IMR-90 (cell line): ENCODE measurements at regions not wholly inside any gene's neighbourhood (a gene's known extent, or its start where the extent isn't known, plus 50 kb on each side); places are given as distances from the start of the nearest gene placed in this dataset.

Experiments used
- ATAC-seq: fragments of 200-7000 bp; cut with Tn5 transposase; 2 replicates; pipeline ENCODE4 v1.9.1; 2020; ENCODE audit warnings: low read depth, mild to moderate bottlenecking, moderate library complexity
- BruUV-seq: library from RNA; stranded (reverse); fragments of 400-500 nt; replicated peaks from 2 replicates; lab custom pipeline; 2021; lab: Mats Ljungman, UMichigan
- CTCF ChIA-PET: fragments of 300-600 bp; formaldehyde crosslinking; extraction: SDS; loops from one replicate; lab custom pipeline; 2021; ENCODE audit warnings: antibody characterized with exemption; lab: Yijun Ruan, JAX
- POLR2A ChIA-PET: fragments of 300-600 bp; sonication (Branson Sonifier 250); formaldehyde crosslinking; loops from one replicate; lab custom pipeline; 2022; ENCODE audit warnings: antibody characterized with exemption; ENCODE audit not compliant: unreplicated experiment; lab: Charles Lee
- DNase-seq: peaks from one replicate; pipeline ENCODE4 v3.0.0; 2013
- H2AFZ ChIP-seq: replicated peaks from 2 replicates; pipeline ENCODE3; 2013; ENCODE audit warnings: low read length, mild to moderate bottlenecking; ENCODE audit not compliant: poor library complexity
- H2AK5ac ChIP-seq: 2 replicates; pipeline ENCODE4 v1.6.1; 2013; ENCODE audit warnings: low read depth, low read length, inconsistent platforms
- H2AK9ac ChIP-seq: replicated peaks from 2 replicates; pipeline ENCODE3; 2013; ENCODE audit warnings: mild to moderate bottlenecking, low read depth, low read length, moderate library complexity; ENCODE audit not compliant: poor library complexity
- H2BK120ac ChIP-seq: 2 replicates; pipeline ENCODE4 v1.6.1; 2013; ENCODE audit warnings: low read depth, low read length, inconsistent platforms
- H2BK15ac ChIP-seq: 3 replicates; pipeline ENCODE4 v1.6.1; 2013; ENCODE audit warnings: low read depth, low read length, inconsistent platforms
- H2BK20ac ChIP-seq: 2 replicates; pipeline ENCODE4 v1.6.1; 2013; ENCODE audit warnings: low read depth, mild to moderate bottlenecking, inconsistent platforms, low read length, moderate library complexity
- H2BK5ac ChIP-seq: 2 replicates; pipeline ENCODE4 v1.6.1; 2013; ENCODE audit warnings: mild to moderate bottlenecking, low read depth, low read length, inconsistent platforms; ENCODE audit not compliant: poor library complexity, severe bottlenecking
- H3K14ac ChIP-seq: replicated peaks from 2 replicates; pipeline ENCODE4 v1.6.1; 2013; ENCODE audit warnings: low read depth, low read length, inconsistent platforms
- H3K18ac ChIP-seq: 2 replicates; pipeline ENCODE4 v1.6.1; 2013; ENCODE audit warnings: low read depth, low read length, control low read depth
- H3K23ac ChIP-seq: 2 replicates; pipeline ENCODE4 v1.6.1; 2013; ENCODE audit warnings: low read depth, low read length, inconsistent platforms
- H3K27ac ChIP-seq: 2 replicates; pipeline ENCODE4 v1.5.1; 2013; ENCODE audit warnings: mild to moderate bottlenecking, control low read depth, low read length; ENCODE audit not compliant: insufficient read depth
- H3K27me3 ChIP-seq: 2 replicates; pipeline ENCODE4 v1.6.1; 2013; ENCODE audit warnings: low read length; ENCODE audit not compliant: control insufficient read depth, insufficient read depth
- H3K36me3 ChIP-seq: 2 replicates; pipeline ENCODE4 v1.6.1; 2013; ENCODE audit warnings: low read length, mixed read lengths; ENCODE audit not compliant: control insufficient read depth, insufficient read depth
- H3K4ac ChIP-seq: 2 replicates; pipeline ENCODE4 v1.6.1; 2013; ENCODE audit warnings: low read depth, low read length, inconsistent platforms
- H3K4me1 ChIP-seq: 2 replicates; pipeline ENCODE4 v1.6.1; 2013; ENCODE audit warnings: low read length, mixed read lengths; ENCODE audit not compliant: control insufficient read depth, insufficient read depth
- H3K4me2 ChIP-seq: 2 replicates; pipeline ENCODE4 v1.6.1; 2013; ENCODE audit warnings: low read depth, mild to moderate bottlenecking, control low read depth, low read length, moderate library complexity
- H3K4me3 ChIP-seq: 2 replicates; pipeline ENCODE4 v1.5.1; 2013; ENCODE audit warnings: low read depth, mild to moderate bottlenecking, control low read depth, low read length, moderate library complexity; ENCODE audit not compliant: insufficient read depth
- H3K56ac ChIP-seq: 2 replicates; pipeline ENCODE4 v1.6.1; 2013; ENCODE audit warnings: low read length, inconsistent platforms; ENCODE audit not compliant: insufficient read depth; ENCODE audit errors: extremely low read depth
- H3K79me1 ChIP-seq, 2 experiments: 2 replicates each; pipeline ENCODE4 v1.6.1; 2013; ENCODE audit warnings: low read length in 2 of 2, inconsistent platforms in 1 of 2, low read depth in 1 of 2
- H3K9ac ChIP-seq: 2 replicates; pipeline ENCODE4 v1.6.1; 2013; ENCODE audit warnings: low read depth, low read length, control low read depth
- H3K9me1 ChIP-seq: 2 replicates; pipeline ENCODE4 v1.6.1; 2013; ENCODE audit warnings: low read length, inconsistent platforms; ENCODE audit not compliant: insufficient read depth
- H3K9me3 ChIP-seq: 2 replicates; pipeline ENCODE4 v1.6.1; 2013; ENCODE audit warnings: low read length; ENCODE audit not compliant: control insufficient read depth, insufficient read depth
- H4K20me1 ChIP-seq: 2 replicates; pipeline ENCODE4 v1.6.1; 2013; ENCODE audit warnings: low read length, inconsistent platforms; ENCODE audit not compliant: insufficient read depth
- H4K5ac ChIP-seq: 2 replicates; pipeline ENCODE4 v1.6.1; 2013; ENCODE audit warnings: mild to moderate bottlenecking, low read depth, low read length, control low read depth
- H4K8ac ChIP-seq, 2 experiments: 2 replicates each; pipeline ENCODE4 v1.6.1; 2013; ENCODE audit warnings: low read depth in 2 of 2, low read length in 2 of 2, control low read depth in 1 of 2, inconsistent platforms in 1 of 2
- H4K91ac ChIP-seq: 2 replicates; pipeline ENCODE4 v1.6.1; 2013; ENCODE audit warnings: low read depth, low read length, inconsistent platforms; ENCODE audit not compliant: insufficient read depth
- CEBPB ChIP-seq: IDR thresholded peaks from 2 replicates; pipeline ENCODE4 v1.6.1; 2012; ENCODE audit warnings: low read depth, low read length, improper control_type of control experiment
- CHD1 ChIP-seq: IDR thresholded peaks from 2 replicates; pipeline ENCODE4 v1.6.1; 2012; ENCODE audit warnings: low read depth, low read length, improper control_type of control experiment
- ELK1 ChIP-seq: fragments of 150-350 bp; IDR thresholded peaks from 2 replicates; pipeline ENCODE4 v1.6.1; 2016; ENCODE audit warnings: low read depth, mild to moderate bottlenecking, low read length, moderate library complexity, borderline replicate concordance
- MAFK ChIP-seq: IDR thresholded peaks from 2 replicates; pipeline ENCODE4 v1.6.1; 2012; ENCODE audit warnings: low read depth, low read length, improper control_type of control experiment
- MXI1 ChIP-seq: IDR thresholded peaks from 2 replicates; pipeline ENCODE4 v1.6.1; 2012; ENCODE audit warnings: low read depth, mild to moderate bottlenecking, low read length, moderate library complexity, borderline replicate concordance
- NFE2L2 ChIP-seq: fragments of 150-350 bp; IDR thresholded peaks from 2 replicates; pipeline ENCODE4 v1.6.1; 2016; ENCODE audit warnings: low read depth, mild to moderate bottlenecking, low read length
- SMC3 ChIP-seq: fragments of 150-350 bp; IDR thresholded peaks from 2 replicates; pipeline ENCODE4 v1.6.1; 2016; ENCODE audit warnings: low read depth, mild to moderate bottlenecking, antibody characterized with exemption, low read length, moderate library complexity
- USF2 ChIP-seq: fragments of 150-350 bp; IDR thresholded peaks from 2 replicates; pipeline ENCODE4 v1.6.1; 2017; ENCODE audit warnings: mild to moderate bottlenecking, antibody characterized with exemption, low read length, low read depth
- WGBS, 2 experiments: methylation state at CpG; one replicate each; pipeline versions ENCODE4 v1.1.5 to v1.1.7; 2013; ENCODE audit warnings: missing lambda C conversion rate in 2 of 2; ENCODE audit not compliant: insufficient read length in 1 of 2; ENCODE audit errors: extremely low coverage in 2 of 2; 5-methylcytosine and 5-hydroxymethylcytosine counted together
- dilution Hi-C: fragments of 300-500 bp; cut with HindIII; formaldehyde crosslinking; loops from one replicate; pipeline ENCODE4 v1.14.3; 2018; ENCODE audit warnings: low sequenced_read_pairs; ENCODE audit not compliant: unreplicated experiment
- in situ Hi-C: fragments of 300-500 bp; cut with MboI; formaldehyde crosslinking; loops from 3 replicates; pipeline ENCODE4 v1.14.3; 2019; ENCODE audit warnings: low sequenced_read_pairs, inconsistent platforms, mixed read lengths
- intact Hi-C: fragments of 100-400 bp; cut with micrococcal nuclease; formaldehyde crosslinking; loops from 2 replicates; pipeline ENCODE4 v1.10.0; 2022

GRCh38 chr9:8254541-8254940 lies 455.0 kb upstream of the DMAC1 start:
- no peaks in the 10 kb centered on the region for H3K4me1 ChIP-seq
- no peak overlapping the region for H3K14ac ChIP-seq
- H3K36me3 ChIP-seq = no peaks in the 10 kb centered on the region
- no peak overlapping the region for H4K8ac ChIP-seq
- POLR2A ChIA-PET = no interaction called here
- no peak overlapping the region for H3K4me3 ChIP-seq
- no peak overlapping the region for H2AK9ac ChIP-seq
- DNase-seq = no peak
- H3K27ac ChIP-seq = no peak overlapping the region
- in situ Hi-C loops (no loop called here), intact Hi-C loops (no loop called here), dilution Hi-C loops (no loop called here)
- H4K20me1 ChIP-seq = no peaks in the 10 kb centered on the region
- WGBS, 2 experiments = 92% methylated on average over 2 of the region's 4 CpGs; no CpG with 5 or more reads in 1 of the 2 experiments
- H4K5ac ChIP-seq = no peak overlapping the region
- no peak overlapping the region for H4K91ac ChIP-seq
- no peak overlapping the region for H3K4me2 ChIP-seq
- H3K18ac ChIP-seq = no peak overlapping the region
- no peak for TF ChIP-seq ELK1
- TF ChIP-seq NFE2L2 = no peak
- TF ChIP-seq CHD1 = no peak
- no peak for TF ChIP-seq MAFK
- TF ChIP-seq USF2 = no peak
- no peak for TF ChIP-seq MXI1
- no peak for TF ChIP-seq CEBPB
- TF ChIP-seq SMC3 = no peak
- H2BK120ac ChIP-seq = no peak overlapping the region
- H2AK5ac ChIP-seq = no peak overlapping the region
- no peak overlapping the region for H2AFZ ChIP-seq
- no peaks in the 10 kb centered on the region for H3K9me1 ChIP-seq
- CTCF ChIA-PET = interaction anchor here (0.7 kb wide), 1 partner anchor 1071 kb away, joined by 5 read pairs; no protein-coding TSS in a partner anchor
- BruUV-seq = no TSS peak
- no peak overlapping the region for H3K4ac ChIP-seq
- no peak overlapping the region for H3K9ac ChIP-seq
- no peak overlapping the region for H3K23ac ChIP-seq
- H2BK5ac ChIP-seq = no peak overlapping the region
- peaks cover 3% of the 10 kb centered on the region; the same call in 1 of the 2 replicates for H3K9me3 ChIP-seq
- no peak for ATAC-seq
- H3K79me1 ChIP-seq = no peaks in the 10 kb centered on the region
- no peak overlapping the region for H2BK20ac ChIP-seq
- no peaks in the 10 kb centered on the region for H3K27me3 ChIP-seq
- no peak overlapping the region for H2BK15ac ChIP-seq
- H3K56ac ChIP-seq = no peak overlapping the region
